ENCODE measurements at regions not wholly inside any gene's neighbourhood (a gene's known extent, or its start where the extent isn't known, plus 50 kb on each side); places are given as distances from the start of the nearest gene placed in this dataset.

DNA sequence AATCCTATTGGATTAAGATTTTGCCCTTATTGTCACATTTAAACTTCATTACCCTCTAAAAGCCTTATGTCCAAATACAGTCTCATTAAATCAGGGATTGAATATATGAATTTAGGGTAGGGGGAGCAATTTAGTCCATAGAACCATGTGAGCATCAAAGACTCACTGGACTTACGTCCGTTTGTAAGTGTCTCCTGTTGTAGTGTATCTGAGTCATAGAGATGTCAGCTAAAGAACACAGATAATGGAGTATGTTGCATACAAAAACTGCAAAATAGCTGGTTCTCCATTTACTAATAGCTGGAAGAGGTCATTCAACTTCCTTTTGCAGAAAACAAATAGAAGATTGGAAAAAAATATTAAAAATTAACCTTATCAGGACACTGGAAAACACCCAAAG, 599.1 kb upstream of the SOX9 start:
- TF ChIP-seq POLR2AphosphoS5 (IDR thresholded peaks at IDR 0.05; ENCODE audit: low read depth, low read length), result no peak
- no peak for TF ChIP-seq EZH2 (IDR thresholded peaks at IDR 0.05; ENCODE audit: low read depth, low read length, severe bottlenecking)
- no peak for TF ChIP-seq CREB1 (IDR thresholded peaks at IDR 0.05)
- TF ChIP-seq ASH2L (IDR thresholded peaks at IDR 0.05; ENCODE audit: low read length), result no peak
- TF ChIP-seq MAX (IDR thresholded peaks at IDR 0.05), result no peak
- no peak for TF ChIP-seq POU5F1 (IDR thresholded peaks at IDR 0.05; ENCODE audit: low read depth, low read length)
